HFF-Myc (cell line): ENCODE measurements at regions not wholly inside any gene's neighbourhood (a gene's known extent, or its start where the extent isn't known, plus 50 kb on each side); places are given as distances from the start of the nearest gene placed in this dataset.

Source experiments
- DNase-seq: peaks from one replicate; pipeline ENCODE4 v3.0.0-alpha.2; 2011; ENCODE audit warnings: low read depth; ENCODE audit errors: extremely low read depth
- H3K4me3 ChIP-seq: replicated peaks from 2 replicates; pipeline ENCODE4 v1.5.1; 2011; ENCODE audit warnings: low read depth, mild to moderate bottlenecking, control low read depth, low read length
- CTCF ChIP-seq: IDR thresholded peaks from 2 replicates; pipeline ENCODE4 v1.5.1; 2012; ENCODE audit warnings: mild to moderate bottlenecking, low read depth, low read length, control low read depth; ENCODE audit errors: missing control alignments

DNA sequence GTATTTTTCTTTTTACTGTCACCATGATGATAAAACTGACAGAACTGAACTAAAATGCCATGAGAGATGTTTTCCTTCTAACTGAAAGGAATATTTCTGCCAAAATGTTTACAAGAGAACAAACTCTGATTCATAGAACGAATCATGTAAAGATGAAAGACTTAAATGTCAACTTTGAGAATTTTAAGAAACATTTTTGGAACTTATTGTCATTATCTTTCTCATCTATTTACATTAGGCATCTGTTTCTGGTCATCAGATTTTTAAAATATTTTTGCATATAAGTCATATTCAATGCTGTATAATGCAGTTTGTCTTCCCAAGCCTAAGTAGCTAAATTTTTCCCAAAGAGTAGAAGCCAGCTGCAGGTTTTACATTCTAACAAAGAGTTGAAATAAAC lies 358.5 kb downstream of the TFEC start:
- TF ChIP-seq CTCF: no peak
- no peak for DNase-seq
- no peak overlapping the region for H3K4me3 ChIP-seq

GRCh38 chr7:115662676-115663075 lies 367.9 kb downstream of the TFEC start:
- DNase-seq: no peak

DNA sequence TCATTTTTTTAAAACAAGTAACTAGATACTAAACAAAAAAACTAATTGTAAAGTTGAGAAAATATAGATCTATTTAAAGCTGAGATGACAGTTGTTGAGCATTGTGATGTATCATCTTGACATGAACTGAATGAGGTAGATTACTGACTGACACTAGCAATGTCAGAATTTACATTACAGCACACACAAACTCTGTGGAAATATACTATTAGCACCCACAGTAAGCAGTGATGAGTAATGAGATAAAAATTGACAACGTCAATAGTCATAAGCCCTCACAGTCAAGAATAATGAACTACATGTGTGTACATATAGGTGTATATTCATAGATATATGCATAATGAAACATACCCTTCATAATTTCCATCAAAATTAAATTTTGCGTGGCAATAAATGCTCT lies 368.4 kb downstream of the TFEC start:
- no peak for DNase-seq
- no peak overlapping the region for H3K4me3 ChIP-seq
- no peak for TF ChIP-seq CTCF

More at GRCh38 chr7:115662676-115663075, 367.9 kb downstream of the TFEC start:
- TF ChIP-seq CTCF: no peak
- H3K4me3 ChIP-seq: no peak overlapping the region

GRCh38 chr7:115658223-115658622 lies 372.3 kb downstream of the TFEC start:
- DNase-seq: no peak
- TF ChIP-seq CTCF: no peak

DNA sequence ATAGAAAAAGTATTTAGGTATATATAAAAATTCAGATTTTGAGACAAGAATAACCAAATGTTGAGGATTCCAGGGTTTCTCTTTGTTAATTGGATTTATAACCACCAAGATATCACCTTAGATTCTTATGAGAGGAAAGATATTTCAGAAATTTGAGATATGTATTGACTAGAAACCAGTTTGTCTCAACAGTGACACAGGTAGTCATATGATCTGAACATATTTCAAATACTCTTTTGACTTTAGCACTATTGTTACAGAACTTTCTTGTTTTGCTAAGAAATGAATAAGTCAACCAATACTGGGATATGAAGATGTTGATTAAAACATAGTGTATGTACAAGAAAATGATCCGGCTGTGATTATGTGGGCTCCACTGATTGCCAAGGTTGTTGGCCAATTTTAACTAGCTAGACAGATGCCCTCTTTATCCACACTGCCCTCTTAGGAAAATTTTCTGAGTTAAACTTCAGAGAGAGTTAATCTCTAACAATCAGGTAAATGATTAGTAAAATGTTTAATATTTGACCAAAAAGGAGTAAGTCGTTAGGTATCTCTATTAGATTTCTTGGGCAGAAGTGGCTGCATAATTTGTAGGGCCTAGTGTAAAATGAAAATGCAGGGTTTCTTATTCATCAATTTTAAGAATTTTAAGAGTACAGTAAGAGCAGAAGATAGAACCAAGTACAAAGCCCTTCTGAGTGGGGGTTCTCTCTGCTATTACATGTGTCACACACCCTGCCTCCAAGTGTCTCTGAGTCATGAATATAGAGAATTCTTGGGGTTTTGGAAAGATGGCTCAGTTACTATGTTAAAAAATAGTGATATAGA lies 376.0 kb downstream of the TFEC start:
- no peak for DNase-seq
- H3K4me3 ChIP-seq: no peak overlapping the region
- TF ChIP-seq CTCF: no peak

More at GRCh38 chr7:115658223-115658622, 372.3 kb downstream of the TFEC start:
- H3K4me3 ChIP-seq: no peak overlapping the region

DNA sequence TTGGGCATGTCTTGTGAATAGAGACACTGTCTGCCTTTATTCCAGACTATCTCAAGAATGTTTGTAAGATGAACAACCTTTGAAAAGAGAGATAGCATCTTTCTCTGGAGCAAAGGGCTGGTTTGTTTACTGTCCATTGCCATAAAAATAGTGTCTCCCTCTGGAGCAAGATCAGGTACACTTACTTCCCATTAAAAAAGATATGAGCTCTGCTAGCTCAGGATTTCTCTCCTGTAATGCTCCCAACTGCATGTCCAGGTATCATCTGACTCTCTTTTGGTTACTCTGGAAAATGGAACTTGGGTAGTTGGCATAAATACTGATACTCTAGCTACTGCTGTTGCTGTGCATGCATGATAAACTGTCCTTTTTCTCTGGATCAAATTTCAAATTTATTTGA lies 381.1 kb downstream of the TFEC start:
- DNase-seq: no peak
- no peak for TF ChIP-seq CTCF
- no peak overlapping the region for H3K4me3 ChIP-seq
